ENCODE measurements at regions not wholly inside any gene's neighbourhood (a gene's known extent, or its start where the extent isn't known, plus 50 kb on each side); places are given as distances from the start of the nearest gene placed in this dataset.

GRCh38 chr10:105725007-105725406, 1083.9 kb downstream of the SORCS3 start:
- no peak overlapping the region for H2AFZ ChIP-seq (replicated peaks; ENCODE audit: low read length, poor library complexity)
- H2BK15ac ChIP-seq (ENCODE audit: low read depth, low read length) = no peak overlapping the region
- H2BK5ac ChIP-seq (ENCODE audit: low read depth, low read length, poor library complexity, severe bottlenecking) = no peak overlapping the region
- H3K4ac ChIP-seq (ENCODE audit: low read depth, low read length) = no peak overlapping the region
- no peak overlapping the region for H4K91ac ChIP-seq (ENCODE audit: insufficient read depth, low read depth, low read length)
- no peak overlapping the region for H3K14ac ChIP-seq (replicated peaks; ENCODE audit: low read depth, low read length)
- H3K18ac ChIP-seq (ENCODE audit: low read depth, low read length) = no peak overlapping the region
- H3K4me3 ChIP-seq (ENCODE audit: insufficient read depth, low read depth, low read length) = no peak overlapping the region
- ChIA-PET POLR2A (ENCODE audit: unreplicated experiment) (no interaction called here), CTCF (no interaction called here)
- no peak for DNase-seq
- in situ Hi-C loops (cut with MboI; ENCODE audit: low sequenced_read_pairs) (no loop called here), intact Hi-C loops (cut with micrococcal nuclease) (no loop called here), dilution Hi-C loops (cut with HindIII; ENCODE audit: low sequenced_read_pairs, unreplicated experiment) (no loop called here)
- H2AK9ac ChIP-seq (replicated peaks; ENCODE audit: low read depth, low read length, poor library complexity) = no peak overlapping the region
- H3K27ac ChIP-seq (ENCODE audit: insufficient read depth, low read length) = no peak overlapping the region
- H3K79me1 ChIP-seq (ENCODE audit: low read depth in 1 of 2, low read length in 2 of 2) = no peaks in the 10 kb centered on the region
- H4K5ac ChIP-seq (ENCODE audit: low read depth, low read length) = no peak overlapping the region
- H2AK5ac ChIP-seq (ENCODE audit: low read depth, low read length) = no peak overlapping the region
- peaks cover 7% of the 10 kb centered on the region; the same call in 1 of the 2 replicates for H3K9me3 ChIP-seq (ENCODE audit: control insufficient read depth, insufficient read depth, low read length)
- no peaks in the 10 kb centered on the region for H4K20me1 ChIP-seq (ENCODE audit: insufficient read depth, low read length)
- no peak overlapping the region for H3K9ac ChIP-seq (ENCODE audit: low read depth, low read length)
- H3K56ac ChIP-seq (ENCODE audit: extremely low read depth, insufficient read depth, low read length) = no peak overlapping the region
- no peak for ATAC-seq (ENCODE audit: low read depth)
- no peaks in the 10 kb centered on the region for H3K36me3 ChIP-seq (ENCODE audit: control insufficient read depth, insufficient read depth, low read length)
- WGBS, 2 experiments (ENCODE audit: extremely low coverage in 2 of 2, insufficient read length in 1 of 2) = 48% methylated on average over 4 of the region's 8 CpGs; no CpG with 5 or more reads in 1 of the 2 experiments
- H3K4me2 ChIP-seq (ENCODE audit: low read depth, low read length) = no peak overlapping the region
- H2BK120ac ChIP-seq (ENCODE audit: low read depth, low read length) = no peak overlapping the region
- no peak overlapping the region for H3K23ac ChIP-seq (ENCODE audit: low read depth, low read length)
- no peaks in the 10 kb centered on the region for H3K9me1 ChIP-seq (ENCODE audit: insufficient read depth, low read length)
- BruUV-seq (replicated peaks) = no TSS peak
- H2BK20ac ChIP-seq (ENCODE audit: low read depth, low read length) = no peak overlapping the region
- no peaks in the 10 kb centered on the region for H3K27me3 ChIP-seq (ENCODE audit: control insufficient read depth, insufficient read depth, low read length)
- H3K4me1 ChIP-seq (ENCODE audit: control insufficient read depth, insufficient read depth, low read length) = no peaks in the 10 kb centered on the region
- no peak overlapping the region for H4K8ac ChIP-seq (ENCODE audit: low read depth in 2 of 2, low read length in 2 of 2)
- no peak for TF ChIP-seq USF2 (IDR thresholded peaks at IDR 0.05; ENCODE audit: low read depth, low read length)
- no peak for TF ChIP-seq MAFK (IDR thresholded peaks at IDR 0.05; ENCODE audit: low read depth, low read length)
- TF ChIP-seq RCOR1 (IDR thresholded peaks at IDR 0.05; ENCODE audit: insufficient replicate concordance, low read length) = no peak
- TF ChIP-seq CTCF (conservative IDR thresholded peaks at IDR 0.05; ENCODE audit: low read depth, low read length) = no peak
- TF ChIP-seq ELK1 (IDR thresholded peaks at IDR 0.05; ENCODE audit: borderline replicate concordance, low read depth, low read length) = no peak
- no peak for TF ChIP-seq RFX5 (IDR thresholded peaks at IDR 0.05; ENCODE audit: low read depth, low read length)
- no peak for TF ChIP-seq POLR2A (IDR thresholded peaks at IDR 0.05; ENCODE audit: low read depth, low read length)
- no peak for TF ChIP-seq CHD1 (IDR thresholded peaks at IDR 0.05; ENCODE audit: low read depth, low read length)
- TF ChIP-seq CEBPB (IDR thresholded peaks at IDR 0.05; ENCODE audit: low read depth, low read length) = no peak
- TF ChIP-seq FOS (IDR thresholded peaks at IDR 0.05; ENCODE audit: low read depth, low read length) = no peak
- TF ChIP-seq BHLHE40 (IDR thresholded peaks at IDR 0.05; ENCODE audit: low read depth, low read length) = no peak
- TF ChIP-seq MXI1 (IDR thresholded peaks at IDR 0.05; ENCODE audit: borderline replicate concordance, low read depth, low read length) = no peak
- TF ChIP-seq RAD21 (IDR thresholded peaks at IDR 0.05; ENCODE audit: low read length) = no peak
- TF ChIP-seq NFE2L2 (IDR thresholded peaks at IDR 0.05; ENCODE audit: low read depth, low read length) = no peak
- TF ChIP-seq SMC3 (IDR thresholded peaks at IDR 0.05; ENCODE audit: low read depth, low read length) = no peak
- TF ChIP-seq MAZ (IDR thresholded peaks at IDR 0.05; ENCODE audit: borderline replicate concordance, low read depth, low read length) = no peak
